C4-2B (cell line): ENCODE measurements at regions not wholly inside any gene's neighbourhood (a gene's known extent, or its start where the extent isn't known, plus 50 kb on each side); places are given as distances from the start of the nearest gene placed in this dataset.

Source experiments
- ZFX ChIP-seq: fragments of 450-650 bp; IDR thresholded peaks from 2 replicates; pipeline ENCODE4 v1.6.1; 2017
- TF ChIP-seq, protein P1 (sequence below): fragments of 450-650 bp; conservative IDR thresholded peaks from 2 replicates; pipeline ENCODE4 v1.5.1; 2017; ENCODE audit warnings: mild to moderate bottlenecking

DNA sequence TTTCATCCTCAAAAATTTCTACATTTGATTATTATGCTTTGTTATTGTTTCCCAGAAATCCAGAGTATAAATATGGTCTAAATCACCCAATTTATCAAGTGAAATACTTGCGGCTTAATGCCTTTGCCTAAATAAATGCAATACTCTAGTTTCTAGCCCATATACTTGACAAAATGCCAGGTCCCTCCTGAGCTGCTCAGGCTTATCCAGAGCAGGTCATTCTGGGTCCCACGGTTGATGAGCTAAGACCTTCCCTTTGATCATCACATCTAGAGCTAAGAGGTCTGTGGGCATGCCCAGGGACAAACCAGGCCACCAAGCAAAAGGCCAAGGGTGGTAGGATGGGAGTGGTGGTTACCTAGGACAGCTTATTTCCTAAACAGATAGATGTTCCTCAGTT is 180.1 kb downstream of the SMIM20 start:
- TF ChIP-seq, protein P1, sequence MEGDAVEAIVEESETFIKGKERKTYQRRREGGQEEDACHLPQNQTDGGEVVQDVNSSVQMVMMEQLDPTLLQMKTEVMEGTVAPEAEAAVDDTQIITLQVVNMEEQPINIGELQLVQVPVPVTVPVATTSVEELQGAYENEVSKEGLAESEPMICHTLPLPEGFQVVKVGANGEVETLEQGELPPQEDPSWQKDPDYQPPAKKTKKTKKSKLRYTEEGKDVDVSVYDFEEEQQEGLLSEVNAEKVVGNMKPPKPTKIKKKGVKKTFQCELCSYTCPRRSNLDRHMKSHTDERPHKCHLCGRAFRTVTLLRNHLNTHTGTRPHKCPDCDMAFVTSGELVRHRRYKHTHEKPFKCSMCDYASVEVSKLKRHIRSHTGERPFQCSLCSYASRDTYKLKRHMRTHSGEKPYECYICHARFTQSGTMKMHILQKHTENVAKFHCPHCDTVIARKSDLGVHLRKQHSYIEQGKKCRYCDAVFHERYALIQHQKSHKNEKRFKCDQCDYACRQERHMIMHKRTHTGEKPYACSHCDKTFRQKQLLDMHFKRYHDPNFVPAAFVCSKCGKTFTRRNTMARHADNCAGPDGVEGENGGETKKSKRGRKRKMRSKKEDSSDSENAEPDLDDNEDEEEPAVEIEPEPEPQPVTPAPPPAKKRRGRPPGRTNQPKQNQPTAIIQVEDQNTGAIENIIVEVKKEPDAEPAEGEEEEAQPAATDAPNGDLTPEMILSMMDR, result no peak
- no peak for TF ChIP-seq ZFX
